Activated T-helper 1 cell treated with anti-CD3 and anti-CD28 coated beads, Interleukin-12 subunit alpha, Interleukin-12 subunit beta, Interleukin-2, Interleukin-4 antibody, amounts not matched to agents 30 ng/mL and 10 ng/mL and 1 ng/mL, durations not matched to agents 14 hours and 24 hours and 36 hours (primary cell): ENCODE measurements at regions not wholly inside any gene's neighbourhood (a gene's known extent, or its start where the extent isn't known, plus 50 kb on each side); places are given as distances from the start of the nearest gene placed in this dataset.
"Not testable (repeated sequence)": the region's sequence is repeated elsewhere in the genome, so short reads cannot be mapped to it uniquely, and the experiment has no call there.

Experiments
- DNase-seq: peaks from one replicate; pipeline ENCODE4 v3.0.0; 2021; ENCODE audit warnings: low spot score
- H3K27ac Mint-ChIP-seq: one replicate; pipeline ENCODE4 v1.8.0; 2021; ENCODE audit warnings: mild to moderate bottlenecking, mixed read lengths
- H3K27me3 Mint-ChIP-seq: one replicate; pipeline ENCODE4 v1.8.0; 2022; ENCODE audit warnings: mild to moderate bottlenecking, moderate library complexity, mixed read lengths; ENCODE audit not compliant: insufficient read depth
- H3K36me3 Mint-ChIP-seq: one replicate; pipeline ENCODE4 v1.8.0; 2021; ENCODE audit warnings: low read depth, mixed read lengths
- H3K4me1 Mint-ChIP-seq: one replicate; pipeline ENCODE4 v1.8.0; 2021; ENCODE audit warnings: low read depth, mixed read lengths
- H3K4me3 Mint-ChIP-seq: one replicate; pipeline ENCODE4 v1.8.0; 2021; ENCODE audit warnings: mild to moderate bottlenecking, moderate library complexity, mixed read lengths
- H3K9me3 Mint-ChIP-seq: one replicate; pipeline ENCODE4 v1.8.0; 2021; ENCODE audit warnings: mixed read lengths
- intact Hi-C: fragments of 100-400 bp; cut with micrococcal nuclease; formaldehyde crosslinking; loops from one replicate; pipeline ENCODE4 v1.15.1; 2024

DNA sequence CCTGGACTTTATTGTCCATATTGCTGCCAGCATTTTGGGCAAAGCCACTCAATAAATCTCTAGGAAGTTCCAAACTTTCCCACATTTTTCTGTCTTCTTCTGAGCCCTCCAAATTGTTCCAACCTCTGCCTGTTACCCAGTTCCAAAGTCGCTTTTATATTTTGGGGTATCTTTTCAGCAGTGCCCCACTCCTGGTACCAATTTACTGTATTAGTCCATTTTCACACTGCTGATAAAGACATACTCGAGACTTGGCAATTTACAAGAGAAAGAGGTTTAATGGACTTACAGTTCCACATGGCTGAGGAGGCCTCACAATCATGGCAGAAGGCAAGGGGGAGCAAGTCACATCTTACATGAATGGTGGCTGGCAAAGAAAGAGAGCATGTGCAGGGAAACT, 53.4 kb downstream of the AHSP start:
- H3K9me3 Mint-ChIP-seq = peaks cover 44% of the 10 kb centered on the region
- H3K4me3 Mint-ChIP-seq, H3K27me3 Mint-ChIP-seq, H3K4me1 Mint-ChIP-seq, H3K36me3 Mint-ChIP-seq, intact Hi-C loops, DNase-seq, H3K27ac Mint-ChIP-seq: not testable (repeated sequence)

GRCh38 chr16:31601737-31602384, 74.2 kb downstream of the AHSP start:
- peaks cover 62% of the 10 kb centered on the region for H3K9me3 Mint-ChIP-seq
- not testable (repeated sequence) for H3K27ac Mint-ChIP-seq, H3K27me3 Mint-ChIP-seq

DNA sequence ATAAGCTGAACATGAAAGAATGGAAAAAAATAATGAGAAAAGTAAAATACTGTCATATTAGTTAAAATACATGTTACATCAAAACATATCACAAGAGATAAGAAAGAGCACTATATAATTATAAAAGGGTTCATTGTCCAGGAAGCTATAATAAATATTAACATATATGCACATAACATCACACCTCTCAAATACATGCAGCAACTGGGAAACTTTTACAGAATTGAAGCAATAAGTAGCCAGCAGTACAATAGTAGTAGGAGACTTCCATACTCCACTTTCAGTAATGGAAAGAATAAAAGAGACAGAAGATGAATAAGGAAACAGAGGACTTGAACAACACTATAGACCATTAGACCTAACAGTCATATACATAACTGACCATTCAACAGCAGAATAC, 90.4 kb downstream of the AHSP start:
- intact Hi-C loops = no loop called here
- H3K4me1 Mint-ChIP-seq = no peaks in the 10 kb centered on the region
- H3K36me3 Mint-ChIP-seq = no peaks in the 10 kb centered on the region
- DNase-seq = no peak
- H3K27ac Mint-ChIP-seq = no peak overlapping the region
- H3K9me3 Mint-ChIP-seq = peaks cover 34% of the 10 kb centered on the region
- H3K27me3 Mint-ChIP-seq = no peaks in the 10 kb centered on the region
- no peak overlapping the region for H3K4me3 Mint-ChIP-seq

More at GRCh38 chr16:31601737-31602384, 74.2 kb downstream of the AHSP start:
- H3K4me1 Mint-ChIP-seq, H3K36me3 Mint-ChIP-seq, intact Hi-C loops, H3K4me3 Mint-ChIP-seq, DNase-seq: not testable (repeated sequence)

- Mint-ChIP-seq H3K4me3 (no peak overlapping the region), H3K9me3 (peaks cover 20% of the 10 kb centered on the region), H3K4me1 (no peaks in the 10 kb centered on the region), H3K27me3 (no peaks in the 10 kb centered on the region), H3K27ac (no peak overlapping the region), H3K36me3 (no peaks in the 10 kb centered on the region)
- intact Hi-C loops = no loop called here
- DNase-seq = no peak
Observed at GRCh38 chr16:31636433-31636832, 108.7 kb downstream of the AHSP start.

DNA sequence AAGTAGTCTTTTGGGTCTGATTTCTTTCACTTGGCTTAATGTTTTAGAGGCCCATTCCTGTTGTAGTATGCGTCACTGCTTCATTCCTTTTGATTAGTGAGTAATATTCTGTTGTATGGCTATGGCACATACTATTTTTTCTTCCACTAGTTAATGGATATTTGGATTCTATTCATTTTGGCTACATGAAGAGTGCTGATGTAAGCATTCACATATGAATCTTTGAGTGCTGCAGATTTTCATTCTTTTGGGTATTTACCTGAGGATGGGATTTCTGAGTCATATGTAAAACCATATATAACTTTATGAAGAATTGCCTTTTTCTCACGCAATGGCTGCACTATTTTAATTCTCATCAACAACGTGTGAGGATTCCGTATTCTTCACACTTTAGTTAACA, 113.6 kb downstream of the AHSP start:
- intact Hi-C loops = no loop called here
- DNase-seq = no peak
- Mint-ChIP-seq H3K9me3 (peaks cover 26% of the 10 kb centered on the region), H3K4me1 (no peaks in the 10 kb centered on the region), H3K27ac (no peak overlapping the region), H3K36me3 (no peaks in the 10 kb centered on the region), H3K27me3 (no peaks in the 10 kb centered on the region), H3K4me3 (no peak overlapping the region)

GRCh38 chr16:31655674-31656073, 128.0 kb downstream of the AHSP start:
- intact Hi-C loops, H3K27me3 Mint-ChIP-seq, H3K27ac Mint-ChIP-seq, H3K4me1 Mint-ChIP-seq, DNase-seq, H3K36me3 Mint-ChIP-seq, H3K4me3 Mint-ChIP-seq: not testable (repeated sequence)
- H3K9me3 Mint-ChIP-seq = peaks cover 27% of the 10 kb centered on the region

- Mint-ChIP-seq H3K9me3 (peaks cover 37% of the 10 kb centered on the region), H3K27me3 (peaks cover 2% of the 10 kb centered on the region), H3K36me3 (no peaks in the 10 kb centered on the region), H3K4me3 (no peak overlapping the region), H3K4me1 (no peaks in the 10 kb centered on the region), H3K27ac (no peak overlapping the region)
- no peak for DNase-seq
- intact Hi-C loops = no loop called here
Observed at GRCh38 chr16:31664683-31665482, 137.2 kb downstream of the AHSP start.

GRCh38 chr16:31674686-31675085, 147.0 kb downstream of the AHSP start:
- H3K9me3 Mint-ChIP-seq = peaks cover 50% of the 10 kb centered on the region
- no peak overlapping the region for H3K4me3 Mint-ChIP-seq
- no peak overlapping the region for H3K27ac Mint-ChIP-seq
- H3K4me1 Mint-ChIP-seq = peaks cover 16% of the 10 kb centered on the region
- peaks cover 3% of the 10 kb centered on the region for H3K27me3 Mint-ChIP-seq
- no peak for DNase-seq
- peaks cover 1% of the 10 kb centered on the region for H3K36me3 Mint-ChIP-seq
- intact Hi-C loops = no loop called here

GRCh38 chr16:31676731-31677130, 149.0 kb downstream of the AHSP start:
- Mint-ChIP-seq H3K27me3 (peaks cover 3% of the 10 kb centered on the region), H3K4me3 (no peak overlapping the region), H3K36me3 (peaks cover 1% of the 10 kb centered on the region), H3K4me1 (peaks cover 16% of the 10 kb centered on the region), H3K9me3 (peaks cover 38% of the 10 kb centered on the region), H3K27ac (no peak overlapping the region)
- DNase-seq = no peak
- intact Hi-C loops = no loop called here

GRCh38 chr16:31678649-31679325, 151.1 kb downstream of the AHSP start:
- peaks cover 41% of the 10 kb centered on the region for H3K9me3 Mint-ChIP-seq
- H3K36me3 Mint-ChIP-seq = peaks cover 1% of the 10 kb centered on the region
- intact Hi-C loops = no loop called here
- no peak for DNase-seq
- no peak overlapping the region for H3K27ac Mint-ChIP-seq
- H3K4me1 Mint-ChIP-seq = peaks cover 16% of the 10 kb centered on the region
- H3K27me3 Mint-ChIP-seq = peaks cover 3% of the 10 kb centered on the region
- no peak overlapping the region for H3K4me3 Mint-ChIP-seq

DNA sequence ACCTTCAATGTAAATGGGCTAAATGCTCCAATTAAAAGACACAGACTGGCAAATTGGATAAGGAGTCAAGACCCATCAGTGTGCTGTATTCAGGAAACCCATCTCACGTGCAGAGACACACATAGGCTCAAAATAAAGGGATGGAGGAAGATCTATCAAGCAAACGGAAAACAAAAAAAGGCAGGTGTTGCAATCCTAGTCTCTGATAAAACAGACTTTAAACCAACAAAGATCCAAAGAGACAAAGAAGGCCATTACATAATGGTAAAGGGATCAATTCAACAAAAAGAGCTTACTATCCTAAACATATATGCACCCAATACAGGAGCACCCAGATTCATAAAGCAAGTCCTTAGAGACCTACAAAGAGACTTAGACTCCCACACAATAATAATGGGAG, 161.6 kb downstream of the AHSP start:
- H3K27ac Mint-ChIP-seq, H3K36me3 Mint-ChIP-seq, intact Hi-C loops, H3K4me3 Mint-ChIP-seq, H3K4me1 Mint-ChIP-seq, DNase-seq: not testable (repeated sequence)
- H3K9me3 Mint-ChIP-seq = peaks cover 33% of the 10 kb centered on the region
- H3K27me3 Mint-ChIP-seq = peaks cover 14% of the 10 kb centered on the region

- H3K4me3 Mint-ChIP-seq, H3K4me1 Mint-ChIP-seq, H3K36me3 Mint-ChIP-seq, H3K27ac Mint-ChIP-seq, DNase-seq, intact Hi-C loops: not testable (repeated sequence)
- H3K27me3 Mint-ChIP-seq = peaks cover 14% of the 10 kb centered on the region
- peaks cover 18% of the 10 kb centered on the region for H3K9me3 Mint-ChIP-seq
Observed at GRCh38 chr16:31692338-31692737, 164.6 kb downstream of the AHSP start.

DNA sequence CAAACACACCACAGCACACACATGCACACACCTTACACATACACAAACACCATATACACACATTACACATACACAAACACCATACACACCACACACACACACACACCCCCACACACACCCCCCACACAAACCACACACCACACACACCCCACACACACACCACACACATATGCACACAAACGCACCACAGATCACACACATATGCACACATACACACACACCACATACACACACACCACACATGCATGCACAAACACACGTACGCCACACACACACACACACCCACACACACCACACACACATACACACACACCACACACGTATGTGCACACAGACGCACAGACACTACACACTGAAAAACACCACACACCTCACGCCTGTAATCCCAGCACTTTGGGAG, 166.0 kb downstream of the AHSP start:
- intact Hi-C loops = loop anchor here (1.0 kb wide), 1 partner anchor 8 kb away; no protein-coding TSS in a partner anchor
- H3K9me3 Mint-ChIP-seq = peaks cover 18% of the 10 kb centered on the region
- H3K27me3 Mint-ChIP-seq = peaks cover 14% of the 10 kb centered on the region
- peaks cover 2% of the 10 kb centered on the region for H3K36me3 Mint-ChIP-seq
- H3K4me1 Mint-ChIP-seq = peaks cover 5% of the 10 kb centered on the region
- no peak overlapping the region for H3K27ac Mint-ChIP-seq
- no peak for DNase-seq
- H3K4me3 Mint-ChIP-seq = no peak overlapping the region
